ENCODE measurements at regions not wholly inside any gene's neighbourhood (a gene's known extent, or its start where the extent isn't known, plus 50 kb on each side); places are given as distances from the start of the nearest gene placed in this dataset.

GRCh38 chr11:69365558-69365957 is 71.6 kb downstream of the MYEOV start:
- DNase-seq: no peak

- no peak for DNase-seq
Observed at GRCh38 chr11:69366591-69366990, 72.6 kb downstream of the MYEOV start.

- DNase-seq: no peak
Observed at GRCh38 chr11:69367211-69367964, 73.4 kb downstream of the MYEOV start.

DNA sequence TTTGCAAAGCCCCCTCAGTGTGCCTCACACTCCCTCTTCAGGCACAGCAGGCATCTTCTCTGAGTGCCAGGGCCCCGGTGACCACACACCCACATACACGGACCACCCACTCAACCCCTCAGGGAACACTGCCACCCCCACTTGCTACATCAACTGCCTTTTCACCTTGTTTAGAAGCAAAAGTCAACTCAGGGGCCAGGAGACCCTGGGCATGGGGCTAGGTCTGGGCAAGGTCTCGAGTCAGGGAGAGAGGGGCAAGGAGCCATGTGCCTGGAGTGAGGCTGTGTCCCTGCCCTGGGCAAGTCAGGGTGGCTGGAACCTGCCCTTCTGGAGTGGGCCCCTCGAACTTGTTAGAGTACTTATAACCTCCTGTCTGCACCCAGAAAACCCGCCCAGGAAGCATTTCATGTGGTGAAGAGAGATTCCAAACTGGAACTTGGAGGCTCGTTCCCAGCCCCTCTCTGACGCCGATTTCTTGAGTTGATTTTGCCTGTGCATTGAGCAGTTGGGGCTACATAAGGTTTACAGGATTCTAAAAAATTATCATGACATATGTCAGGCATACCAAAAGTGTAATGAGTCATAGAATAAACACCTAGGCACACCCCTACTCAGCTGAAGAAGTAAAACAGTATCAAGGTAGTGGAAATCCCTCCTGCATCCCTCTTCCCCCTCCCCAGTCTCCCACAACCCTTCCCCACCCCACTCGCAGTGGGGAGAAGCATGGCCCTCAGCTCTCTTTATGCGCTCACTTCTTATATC is 74.3 kb downstream of the MYEOV start:
- DNase-seq: no peak

- no peak for DNase-seq
Observed at GRCh38 chr11:69369210-69369825, 75.4 kb downstream of the MYEOV start.

- no peak for DNase-seq
Observed at GRCh38 chr11:69369945-69370344, 76.0 kb downstream of the MYEOV start.

GRCh38 chr11:69370984-69371709 is 77.2 kb downstream of the MYEOV start:
- DNase-seq: no peak

GRCh38 chr11:69371731-69372588 is 78.0 kb downstream of the MYEOV start:
- no peak for DNase-seq

- no peak for DNase-seq
Observed at GRCh38 chr11:69372589-69373250, 78.8 kb downstream of the MYEOV start.

DNA sequence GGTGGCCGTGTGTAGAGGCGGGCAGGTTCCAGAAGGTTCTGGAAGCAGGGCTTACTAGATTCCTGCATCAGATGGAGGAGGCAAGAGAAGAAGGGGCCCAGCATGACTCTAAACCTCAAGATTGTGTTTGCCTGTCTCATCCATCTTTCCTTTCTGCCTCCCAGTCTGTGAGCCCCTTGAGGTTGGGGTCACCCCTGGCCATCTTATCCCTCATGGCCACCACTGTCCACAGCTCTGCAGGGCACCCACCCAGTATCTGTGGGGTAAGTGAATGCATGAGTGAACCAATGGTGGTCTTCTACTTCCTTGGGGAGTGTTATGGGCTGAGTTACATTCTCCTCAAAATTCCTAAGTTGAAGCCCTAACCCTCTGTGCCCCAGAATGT is 79.3 kb downstream of the MYEOV start:
- no peak for DNase-seq

GRCh38 chr11:69374110-69374945 is 80.4 kb downstream of the MYEOV start:
- DNase-seq: no peak

- no peak for DNase-seq
Observed at GRCh38 chr11:69374946-69375310, 81.0 kb downstream of the MYEOV start.

DNA sequence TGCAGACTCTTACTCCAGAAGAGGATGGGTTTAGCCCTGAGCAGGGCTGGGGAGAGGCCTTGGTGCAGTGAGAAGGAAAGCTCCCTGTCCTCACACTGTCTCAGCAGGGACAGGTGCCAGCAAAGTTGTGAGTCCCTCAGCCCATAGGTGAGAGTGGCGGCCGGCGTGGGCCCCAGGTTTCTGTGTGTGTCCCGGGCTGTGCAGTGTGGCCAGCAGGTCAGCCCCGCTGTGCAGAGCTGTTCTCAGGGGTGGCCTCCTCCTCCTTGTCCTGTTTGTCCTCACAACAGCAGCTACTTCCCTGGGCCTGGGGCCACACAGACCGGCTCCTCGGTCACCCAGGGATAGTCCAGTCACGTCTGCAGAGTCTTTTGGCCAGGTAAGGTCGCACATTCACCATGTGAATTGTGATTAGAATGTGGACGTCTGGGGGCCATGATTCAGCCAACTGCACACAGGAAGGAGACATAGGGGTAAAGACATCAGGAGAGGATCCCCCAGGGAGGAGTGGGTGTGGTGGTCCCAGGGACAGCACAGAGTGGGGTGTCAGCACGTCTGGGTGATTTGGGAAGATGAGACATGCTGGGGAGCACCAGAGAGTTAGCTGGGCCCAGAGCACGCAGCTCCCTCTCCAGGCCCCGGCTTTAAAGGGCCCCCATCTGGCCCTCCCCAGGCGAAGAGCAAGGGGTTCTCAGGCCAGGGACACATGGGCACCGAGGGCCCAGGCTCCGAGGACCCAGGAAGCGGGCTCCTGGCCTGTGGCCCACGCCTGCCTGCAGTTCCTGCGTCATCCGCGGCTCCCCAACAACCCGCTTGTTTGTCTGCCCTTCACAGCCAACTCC is 81.6 kb downstream of the MYEOV start:
- no peak for DNase-seq

DNA sequence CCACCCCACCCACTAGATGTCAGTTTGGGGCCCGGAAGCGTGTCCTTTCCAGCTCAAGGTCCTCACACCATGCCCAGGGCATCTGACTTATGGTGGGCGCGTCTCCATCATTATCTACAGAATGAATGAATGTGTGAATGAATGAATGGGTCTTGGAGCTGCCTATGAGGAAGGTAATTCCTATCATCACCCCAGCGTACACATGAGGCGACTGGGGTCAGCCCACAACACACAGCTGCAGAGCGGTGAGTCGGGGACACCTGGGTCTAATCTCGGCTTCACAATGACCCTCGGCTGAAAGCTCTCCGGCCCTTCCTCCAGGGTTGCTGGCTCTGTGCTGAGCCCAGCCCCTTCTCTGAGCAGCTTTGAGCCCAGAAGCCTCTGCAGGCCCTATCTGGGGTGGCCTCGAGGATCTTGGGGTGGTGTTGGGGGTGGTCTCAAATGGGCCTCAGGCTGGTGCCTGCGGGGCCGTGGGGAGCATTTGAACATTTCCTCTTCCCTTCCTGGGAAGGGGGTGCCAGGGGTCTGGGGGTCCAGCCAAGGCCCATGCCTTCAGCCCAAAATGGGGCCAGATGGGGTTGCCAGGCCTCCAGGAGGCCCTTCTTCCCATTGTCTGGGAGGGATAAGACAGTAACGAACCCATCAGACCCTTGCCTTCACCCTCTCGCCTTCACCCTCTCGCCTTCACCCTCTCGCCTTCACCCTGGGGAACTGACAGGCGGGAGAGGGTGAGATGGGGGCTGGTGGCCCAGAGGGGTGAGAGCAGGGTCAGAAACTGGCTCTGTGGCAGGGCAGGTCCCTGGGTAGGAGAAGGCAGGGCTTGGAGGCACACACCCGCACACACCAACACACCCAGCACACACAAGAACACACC is 82.4 kb downstream of the MYEOV start:
- no peak for DNase-seq

DNA sequence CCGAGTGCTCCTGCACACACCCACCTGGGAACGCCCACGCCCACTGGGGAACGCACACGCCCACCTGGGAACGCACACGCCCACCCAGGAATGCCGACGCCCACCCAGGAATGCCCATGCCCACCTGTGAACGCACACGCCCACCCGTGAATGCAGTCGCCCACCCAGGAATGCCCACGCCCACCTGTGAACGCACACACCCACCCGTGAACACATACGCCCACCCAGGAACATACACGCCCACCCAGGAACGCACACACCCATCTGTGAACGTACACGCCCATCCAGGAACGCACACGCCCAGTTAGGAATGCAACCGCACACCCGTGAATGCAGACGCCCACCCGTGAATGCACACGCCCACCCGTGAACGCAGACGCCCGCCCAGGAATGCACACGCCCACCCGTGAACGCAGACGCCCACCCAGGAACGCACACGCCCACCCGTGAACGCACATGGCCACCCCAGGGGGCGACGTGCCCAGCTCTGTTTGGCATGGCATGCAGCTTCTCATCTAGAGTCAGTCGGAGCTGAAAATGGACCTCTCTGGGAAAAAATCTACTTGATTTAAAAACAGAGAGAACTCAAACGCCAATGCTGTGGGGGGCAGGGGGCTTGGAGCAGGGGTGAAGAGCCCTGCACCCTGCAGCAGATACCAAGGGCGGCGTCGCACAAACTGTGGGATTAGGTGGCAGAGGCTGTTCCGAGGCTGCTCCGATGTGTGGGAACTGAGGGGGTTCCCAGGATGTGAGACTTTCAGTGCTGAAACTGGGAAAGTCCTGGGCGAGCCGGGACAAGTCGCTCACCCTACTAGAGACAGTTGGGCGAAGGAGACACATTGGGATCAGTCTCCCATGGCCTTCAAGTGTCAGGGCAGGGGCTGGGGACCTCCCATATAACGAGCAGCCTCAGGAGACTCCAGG is 83.3 kb downstream of the MYEOV start:
- DNase-seq: no peak

DNA sequence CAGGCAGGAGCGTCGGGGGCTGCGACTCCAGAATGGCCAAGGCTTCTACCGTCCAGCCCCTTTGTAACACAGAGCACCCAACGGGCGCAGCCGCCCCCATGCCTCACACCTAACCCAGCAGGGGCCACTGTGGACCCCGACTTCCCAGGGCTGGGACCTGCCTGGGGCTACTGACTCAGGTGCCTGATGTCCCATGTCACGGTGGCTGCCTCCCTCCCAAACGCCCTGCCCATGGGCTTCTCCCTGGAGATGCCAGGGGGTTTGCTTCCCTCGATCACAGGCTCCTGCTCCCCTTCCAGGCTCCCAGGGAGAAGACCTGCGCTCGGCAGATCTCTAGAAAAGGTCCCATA is 84.0 kb downstream of the MYEOV start:
- no peak for DNase-seq

GRCh38 chr11:69378303-69379141 is 84.6 kb downstream of the MYEOV start:
- DNase-seq: no peak

All from NCI-H187 (cell line).